IMR-90 (cell line): ENCODE measurements at regions not wholly inside any gene's neighbourhood (a gene's known extent, or its start where the extent isn't known, plus 50 kb on each side); places are given as distances from the start of the nearest gene placed in this dataset.
A peak's percentile ranks its signal among the peaks of the same experiment; 100 is the strongest.

Experiments used
- ATAC-seq: fragments of 200-7000 bp; cut with Tn5 transposase; 2 replicates; pipeline ENCODE4 v1.9.1; 2020; ENCODE audit warnings: low read depth, mild to moderate bottlenecking, moderate library complexity
- BruUV-seq: library from RNA; stranded (reverse); fragments of 400-500 nt; replicated peaks from 2 replicates; lab custom pipeline; 2021; lab: Mats Ljungman, UMichigan
- CTCF ChIA-PET: fragments of 300-600 bp; formaldehyde crosslinking; extraction: SDS; loops from one replicate; lab custom pipeline; 2021; ENCODE audit warnings: antibody characterized with exemption; lab: Yijun Ruan, JAX
- POLR2A ChIA-PET: fragments of 300-600 bp; sonication (Branson Sonifier 250); formaldehyde crosslinking; loops from one replicate; lab custom pipeline; 2022; ENCODE audit warnings: antibody characterized with exemption; ENCODE audit not compliant: unreplicated experiment; lab: Charles Lee
- DNase-seq: peaks from one replicate; pipeline ENCODE4 v3.0.0; 2013
- H2AFZ ChIP-seq: replicated peaks from 2 replicates; pipeline ENCODE3; 2013; ENCODE audit warnings: low read length, mild to moderate bottlenecking; ENCODE audit not compliant: poor library complexity
- H2AK5ac ChIP-seq: 2 replicates; pipeline ENCODE4 v1.6.1; 2013; ENCODE audit warnings: low read depth, low read length, inconsistent platforms
- H2AK9ac ChIP-seq: replicated peaks from 2 replicates; pipeline ENCODE3; 2013; ENCODE audit warnings: mild to moderate bottlenecking, low read depth, low read length, moderate library complexity; ENCODE audit not compliant: poor library complexity
- H2BK120ac ChIP-seq: 2 replicates; pipeline ENCODE4 v1.6.1; 2013; ENCODE audit warnings: low read depth, low read length, inconsistent platforms
- H2BK15ac ChIP-seq: 3 replicates; pipeline ENCODE4 v1.6.1; 2013; ENCODE audit warnings: low read depth, low read length, inconsistent platforms
- H2BK20ac ChIP-seq: 2 replicates; pipeline ENCODE4 v1.6.1; 2013; ENCODE audit warnings: low read depth, mild to moderate bottlenecking, inconsistent platforms, low read length, moderate library complexity
- H2BK5ac ChIP-seq: 2 replicates; pipeline ENCODE4 v1.6.1; 2013; ENCODE audit warnings: mild to moderate bottlenecking, low read depth, low read length, inconsistent platforms; ENCODE audit not compliant: poor library complexity, severe bottlenecking
- H3K14ac ChIP-seq: replicated peaks from 2 replicates; pipeline ENCODE4 v1.6.1; 2013; ENCODE audit warnings: low read depth, low read length, inconsistent platforms
- H3K18ac ChIP-seq: 2 replicates; pipeline ENCODE4 v1.6.1; 2013; ENCODE audit warnings: low read depth, low read length, control low read depth
- H3K23ac ChIP-seq: 2 replicates; pipeline ENCODE4 v1.6.1; 2013; ENCODE audit warnings: low read depth, low read length, inconsistent platforms
- H3K27ac ChIP-seq: 2 replicates; pipeline ENCODE4 v1.5.1; 2013; ENCODE audit warnings: mild to moderate bottlenecking, control low read depth, low read length; ENCODE audit not compliant: insufficient read depth
- H3K27me3 ChIP-seq: 2 replicates; pipeline ENCODE4 v1.6.1; 2013; ENCODE audit warnings: low read length; ENCODE audit not compliant: control insufficient read depth, insufficient read depth
- H3K36me3 ChIP-seq: 2 replicates; pipeline ENCODE4 v1.6.1; 2013; ENCODE audit warnings: low read length, mixed read lengths; ENCODE audit not compliant: control insufficient read depth, insufficient read depth
- H3K4ac ChIP-seq: 2 replicates; pipeline ENCODE4 v1.6.1; 2013; ENCODE audit warnings: low read depth, low read length, inconsistent platforms
- H3K4me1 ChIP-seq: 2 replicates; pipeline ENCODE4 v1.6.1; 2013; ENCODE audit warnings: low read length, mixed read lengths; ENCODE audit not compliant: control insufficient read depth, insufficient read depth
- H3K4me2 ChIP-seq: 2 replicates; pipeline ENCODE4 v1.6.1; 2013; ENCODE audit warnings: low read depth, mild to moderate bottlenecking, control low read depth, low read length, moderate library complexity
- H3K4me3 ChIP-seq: 2 replicates; pipeline ENCODE4 v1.5.1; 2013; ENCODE audit warnings: low read depth, mild to moderate bottlenecking, control low read depth, low read length, moderate library complexity; ENCODE audit not compliant: insufficient read depth
- H3K56ac ChIP-seq: 2 replicates; pipeline ENCODE4 v1.6.1; 2013; ENCODE audit warnings: low read length, inconsistent platforms; ENCODE audit not compliant: insufficient read depth; ENCODE audit errors: extremely low read depth
- H3K79me1 ChIP-seq, 2 experiments: 2 replicates each; pipeline ENCODE4 v1.6.1; 2013; ENCODE audit warnings: low read length in 2 of 2, inconsistent platforms in 1 of 2, low read depth in 1 of 2
- H3K9ac ChIP-seq: 2 replicates; pipeline ENCODE4 v1.6.1; 2013; ENCODE audit warnings: low read depth, low read length, control low read depth
- H3K9me1 ChIP-seq: 2 replicates; pipeline ENCODE4 v1.6.1; 2013; ENCODE audit warnings: low read length, inconsistent platforms; ENCODE audit not compliant: insufficient read depth
- H3K9me3 ChIP-seq: 2 replicates; pipeline ENCODE4 v1.6.1; 2013; ENCODE audit warnings: low read length; ENCODE audit not compliant: control insufficient read depth, insufficient read depth
- H4K20me1 ChIP-seq: 2 replicates; pipeline ENCODE4 v1.6.1; 2013; ENCODE audit warnings: low read length, inconsistent platforms; ENCODE audit not compliant: insufficient read depth
- H4K5ac ChIP-seq: 2 replicates; pipeline ENCODE4 v1.6.1; 2013; ENCODE audit warnings: mild to moderate bottlenecking, low read depth, low read length, control low read depth
- H4K8ac ChIP-seq, 2 experiments: 2 replicates each; pipeline ENCODE4 v1.6.1; 2013; ENCODE audit warnings: low read depth in 2 of 2, low read length in 2 of 2, control low read depth in 1 of 2, inconsistent platforms in 1 of 2
- H4K91ac ChIP-seq: 2 replicates; pipeline ENCODE4 v1.6.1; 2013; ENCODE audit warnings: low read depth, low read length, inconsistent platforms; ENCODE audit not compliant: insufficient read depth
- CEBPB ChIP-seq: IDR thresholded peaks from 2 replicates; pipeline ENCODE4 v1.6.1; 2012; ENCODE audit warnings: low read depth, low read length, improper control_type of control experiment
- POLR2A ChIP-seq: IDR thresholded peaks from 2 replicates; pipeline ENCODE4 v1.6.1; 2012; ENCODE audit warnings: mild to moderate bottlenecking, low read depth, low read length
- RFX5 ChIP-seq: IDR thresholded peaks from 2 replicates; pipeline ENCODE4 v1.8.0; 2012; ENCODE audit warnings: low read depth, mild to moderate bottlenecking, low read length, moderate library complexity
- WGBS, 2 experiments: methylation state at CpG; one replicate each; pipeline versions ENCODE4 v1.1.5 to v1.1.7; 2013; ENCODE audit warnings: missing lambda C conversion rate in 2 of 2; ENCODE audit not compliant: insufficient read length in 1 of 2; ENCODE audit errors: extremely low coverage in 2 of 2; 5-methylcytosine and 5-hydroxymethylcytosine counted together
- dilution Hi-C: fragments of 300-500 bp; cut with HindIII; formaldehyde crosslinking; loops from one replicate; pipeline ENCODE4 v1.14.3; 2018; ENCODE audit warnings: low sequenced_read_pairs; ENCODE audit not compliant: unreplicated experiment
- in situ Hi-C: fragments of 300-500 bp; cut with MboI; formaldehyde crosslinking; loops from 3 replicates; pipeline ENCODE4 v1.14.3; 2019; ENCODE audit warnings: low sequenced_read_pairs, inconsistent platforms, mixed read lengths
- intact Hi-C: fragments of 100-400 bp; cut with micrococcal nuclease; formaldehyde crosslinking; loops from 2 replicates; pipeline ENCODE4 v1.10.0; 2022

- no peak overlapping the region for H2BK15ac ChIP-seq
- BruUV-seq, result no TSS peak
- H3K9ac ChIP-seq, result no peak overlapping the region
- H4K91ac ChIP-seq, result no peak overlapping the region
- ChIA-PET CTCF (interaction anchor here (1.8 kb wide), 1 partner anchor 278 kb away, joined by 5 read pairs; no protein-coding TSS in a partner anchor), POLR2A (no interaction called here)
- in situ Hi-C loops, result loop anchor here (5.0 kb wide), 1 partner anchor 279 kb away; no protein-coding TSS in a partner anchor
- H2AK9ac ChIP-seq, result no peak overlapping the region
- intact Hi-C loops, result loop anchor here (1.0 kb wide), 1 partner anchor 227 kb away; no protein-coding TSS in a partner anchor
- peaks cover 3% of the 10 kb centered on the region; the same call in 1 of the 2 replicates for H3K27me3 ChIP-seq
- H3K18ac ChIP-seq, result no peak overlapping the region
- H3K23ac ChIP-seq, result no peak overlapping the region
- H2AK5ac ChIP-seq, result peak overlapping the region; percentile 40; the same call in 1 of the 2 replicates
- no peak overlapping the region for H3K14ac ChIP-seq
- peak overlapping the region; percentile 21; the same call in 1 of the 2 replicates for H2BK120ac ChIP-seq
- no peak overlapping the region for H2AFZ ChIP-seq
- H3K56ac ChIP-seq, result no peak overlapping the region
- no peak overlapping the region for H3K4me2 ChIP-seq
- DNase-seq, result no peak
- WGBS, 2 experiments, result 96% methylated on average over 5 of the region's 12 CpGs; no CpG with 5 or more reads in 1 of the 2 experiments
- no peaks in the 10 kb centered on the region for H3K9me1 ChIP-seq
- H4K5ac ChIP-seq, result no peak overlapping the region
- no peaks in the 10 kb centered on the region for H3K9me3 ChIP-seq
- no peak overlapping the region for H2BK5ac ChIP-seq
- H3K27ac ChIP-seq, result no peak overlapping the region
- H4K8ac ChIP-seq, result no peak overlapping the region
- TF ChIP-seq POLR2A (no peak), RFX5 (no peak), CEBPB (no peak)
- H3K4me3 ChIP-seq, result no peak overlapping the region
- H3K4me1 ChIP-seq, result peaks cover 7% of the 10 kb centered on the region
- H4K20me1 ChIP-seq, result no peaks in the 10 kb centered on the region
- H3K4ac ChIP-seq, result 0 out of 2 replicates have a peak overlapping the region, but pooled peaks have one; percentile 24
- H3K36me3 ChIP-seq, result no peaks in the 10 kb centered on the region
- no peaks in the 10 kb centered on the region for H3K79me1 ChIP-seq
- dilution Hi-C loops, result loop anchor here (25.0 kb wide), 1 partner anchor 249 kb away; no protein-coding TSS in a partner anchor
- H2BK20ac ChIP-seq, result no peak overlapping the region
- no peak for ATAC-seq
Measured at GRCh38 chr11:69913591-69914285, 94.5 kb upstream of the FGF3 start.
